Activated naive CD4-positive, alpha-beta T cell treated with anti-CD3 and anti-CD28 coated beads, Interleukin-2, amount 50 U/mL, for 24 hours (primary cell): ENCODE measurements at regions not wholly inside any gene's neighbourhood (a gene's known extent, or its start where the extent isn't known, plus 50 kb on each side); places are given as distances from the start of the nearest gene placed in this dataset.

Experiments
- H3K27ac Mint-ChIP-seq: one replicate; pipeline ENCODE4 v1.8.0; 2021; ENCODE audit warnings: mild to moderate bottlenecking, mixed read lengths
- H3K27me3 Mint-ChIP-seq: one replicate; pipeline ENCODE4 v1.8.0; 2021; ENCODE audit warnings: mixed read lengths
- H3K36me3 Mint-ChIP-seq: one replicate; pipeline ENCODE4 v1.8.0; 2021; ENCODE audit warnings: mixed read lengths
- H3K4me1 Mint-ChIP-seq: one replicate; pipeline ENCODE4 v1.8.0; 2021; ENCODE audit warnings: mixed read lengths
- H3K4me3 Mint-ChIP-seq: one replicate; pipeline ENCODE4 v1.8.0; 2021; ENCODE audit warnings: mild to moderate bottlenecking, mixed read lengths
- H3K9me3 Mint-ChIP-seq: one replicate; pipeline ENCODE4 v1.8.0; 2021; ENCODE audit warnings: mixed read lengths

DNA sequence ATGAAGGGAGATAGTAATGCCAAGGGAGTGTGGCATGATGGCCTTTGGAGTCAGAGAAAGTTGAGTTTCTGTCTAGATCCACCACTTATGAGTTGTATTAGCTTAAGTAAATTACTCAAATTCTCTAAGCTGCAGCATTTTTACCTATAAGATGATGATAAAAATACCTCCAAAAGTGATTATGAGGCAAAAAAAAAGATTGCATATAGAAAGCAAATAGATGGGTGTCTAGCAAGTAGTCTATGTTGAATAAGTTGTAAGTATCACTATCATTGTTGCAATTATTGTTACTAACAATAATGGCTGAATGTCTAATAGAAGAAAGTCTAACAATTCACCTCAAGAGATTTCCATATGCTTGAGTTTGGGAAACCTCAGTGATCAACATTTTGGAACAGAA, 959.2 kb upstream of the GJE1 start:
- H3K27ac Mint-ChIP-seq: no peak overlapping the region
- H3K36me3 Mint-ChIP-seq: no peaks in the 10 kb centered on the region
- H3K4me3 Mint-ChIP-seq: no peak overlapping the region
- H3K4me1 Mint-ChIP-seq: no peaks in the 10 kb centered on the region
- no peaks in the 10 kb centered on the region for H3K27me3 Mint-ChIP-seq
- no peaks in the 10 kb centered on the region for H3K9me3 Mint-ChIP-seq

DNA sequence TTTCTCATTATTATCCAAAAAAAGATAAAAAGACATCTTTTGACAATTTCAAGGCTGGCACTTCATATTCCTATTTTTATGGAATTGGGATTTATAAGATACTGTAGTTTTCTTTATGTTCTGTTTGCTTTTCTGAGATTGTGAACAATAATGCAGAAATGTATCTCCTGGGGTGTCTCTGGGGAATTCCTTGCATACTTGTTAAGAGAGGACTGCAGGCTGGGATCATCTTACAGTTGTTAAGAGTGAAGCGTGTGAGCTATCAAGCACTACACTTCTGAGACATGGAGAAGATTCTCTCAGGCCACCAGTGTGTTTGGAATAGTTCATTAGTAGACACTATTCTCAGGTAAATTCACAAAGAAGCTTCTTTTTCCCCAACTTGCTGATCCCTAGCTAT, 963.3 kb upstream of the GJE1 start:
- Mint-ChIP-seq H3K4me1 (no peaks in the 10 kb centered on the region), H3K36me3 (no peaks in the 10 kb centered on the region), H3K9me3 (no peaks in the 10 kb centered on the region), H3K4me3 (no peak overlapping the region), H3K27ac (no peak overlapping the region), H3K27me3 (no peaks in the 10 kb centered on the region)

DNA sequence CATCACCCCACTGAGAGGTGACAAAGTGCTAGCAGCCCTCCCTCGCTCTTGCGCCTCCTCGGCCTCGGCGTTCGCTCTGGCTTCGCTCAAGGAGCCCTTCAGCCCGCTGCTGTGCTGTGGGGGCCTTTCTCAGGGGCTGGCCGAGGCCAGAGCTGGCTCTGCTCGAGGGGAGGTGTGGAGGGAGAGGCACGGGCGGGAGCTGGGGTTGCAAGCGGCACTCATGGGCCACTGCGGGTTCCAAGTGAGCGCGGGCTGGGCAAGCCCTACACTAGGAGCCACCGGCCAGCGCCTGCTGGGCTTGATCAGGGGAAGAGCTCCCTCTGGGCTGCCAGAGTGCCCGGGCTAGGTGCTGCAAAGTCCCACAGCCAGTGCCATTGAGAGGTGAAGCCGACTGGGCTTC, 964.8 kb upstream of the GJE1 start:
- no peaks in the 10 kb centered on the region for H3K36me3 Mint-ChIP-seq
- H3K4me1 Mint-ChIP-seq: no peaks in the 10 kb centered on the region
- no peaks in the 10 kb centered on the region for H3K9me3 Mint-ChIP-seq
- no peak overlapping the region for H3K4me3 Mint-ChIP-seq
- H3K27ac Mint-ChIP-seq: no peak overlapping the region
- H3K27me3 Mint-ChIP-seq: no peaks in the 10 kb centered on the region

DNA sequence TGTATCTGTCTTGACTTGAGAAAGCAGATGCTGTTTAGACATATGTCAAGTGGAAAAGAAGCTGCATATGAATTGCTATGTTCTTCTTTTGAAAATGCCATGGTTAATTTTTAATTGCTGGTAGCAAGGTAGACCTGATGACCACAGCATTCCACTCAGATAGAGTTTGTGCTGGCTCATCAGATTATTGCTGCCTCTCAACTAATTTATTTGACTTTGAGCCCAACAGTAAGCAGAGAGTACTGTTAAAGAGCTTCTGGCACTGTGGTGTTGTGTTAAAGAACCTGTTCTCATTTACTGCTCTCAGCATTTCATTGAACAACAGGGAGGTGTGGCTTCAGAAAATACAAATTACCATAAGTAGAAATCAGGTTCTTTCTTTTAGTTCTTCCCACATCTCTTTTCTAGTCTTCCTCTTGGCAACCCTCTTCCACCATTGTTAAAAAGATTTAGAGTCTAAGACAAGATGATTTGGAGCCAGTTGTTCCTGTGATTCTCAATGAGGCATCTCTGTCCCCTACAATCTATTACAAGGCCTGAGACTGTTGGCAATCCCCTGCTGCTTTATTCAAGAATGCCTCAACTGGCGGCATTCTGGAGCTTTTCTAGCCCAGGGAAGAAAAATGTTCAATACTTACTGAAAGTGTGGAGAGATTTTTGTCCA, 967.6 kb upstream of the GJE1 start:
- Mint-ChIP-seq H3K4me3 (no peak overlapping the region), H3K36me3 (no peaks in the 10 kb centered on the region), H3K27ac (no peak overlapping the region), H3K4me1 (no peaks in the 10 kb centered on the region), H3K27me3 (no peaks in the 10 kb centered on the region), H3K9me3 (no peaks in the 10 kb centered on the region)

DNA sequence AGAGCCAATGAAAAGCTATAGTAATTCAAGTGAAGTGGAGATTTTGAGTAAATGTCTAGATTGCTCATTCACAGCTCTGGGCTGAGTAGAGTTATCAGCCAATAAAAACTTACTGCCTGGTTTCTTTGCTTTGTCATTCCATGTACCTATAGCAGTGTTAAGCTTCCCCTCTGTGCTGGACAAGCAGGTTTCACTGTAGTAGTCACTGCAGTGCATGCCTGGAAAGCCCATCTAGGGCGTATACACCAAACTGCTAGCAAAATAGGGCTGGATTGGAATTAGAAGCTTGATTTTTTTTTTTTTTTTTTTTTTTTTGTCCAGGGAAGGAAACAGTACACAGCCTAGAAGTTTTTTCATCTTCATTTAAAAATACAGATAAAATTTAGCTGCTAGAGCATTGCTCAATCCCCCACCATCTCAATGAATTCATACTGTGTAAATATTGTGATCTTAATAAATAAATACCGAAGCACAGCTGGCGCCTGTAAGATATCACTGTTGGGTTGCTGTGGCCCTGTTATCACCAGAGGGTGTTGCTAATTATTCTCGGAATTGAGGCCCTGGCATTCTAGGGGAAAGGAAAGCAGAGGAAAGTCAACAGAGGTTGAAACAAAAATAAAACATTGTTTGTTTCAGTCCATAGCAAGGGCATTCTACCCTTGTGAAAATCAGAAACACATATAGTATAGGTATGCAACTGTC, 968.5 kb upstream of the GJE1 start:
- Mint-ChIP-seq H3K27ac (no peak overlapping the region), H3K4me1 (no peaks in the 10 kb centered on the region), H3K9me3 (no peaks in the 10 kb centered on the region), H3K36me3 (no peaks in the 10 kb centered on the region), H3K4me3 (no peak overlapping the region), H3K27me3 (no peaks in the 10 kb centered on the region)

DNA sequence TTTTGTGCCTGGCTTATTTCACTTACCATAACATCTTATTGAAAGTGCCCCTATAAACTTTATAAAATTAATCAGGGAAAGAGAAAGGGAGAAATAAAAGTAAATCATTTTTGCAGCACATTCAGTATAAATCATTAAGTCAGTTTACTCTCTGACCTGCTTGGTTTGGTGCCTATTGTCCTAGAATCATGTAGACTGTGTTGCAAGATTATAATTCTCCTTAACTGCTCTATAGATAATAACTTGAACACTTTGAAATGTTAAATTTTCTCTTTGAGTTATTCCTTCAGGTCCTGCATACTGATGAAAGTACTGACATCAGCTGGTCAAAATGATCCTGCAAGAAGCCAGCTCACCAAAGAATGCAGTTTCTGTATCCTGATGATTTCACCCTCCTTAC, 969.6 kb upstream of the GJE1 start:
- Mint-ChIP-seq H3K4me1 (no peaks in the 10 kb centered on the region), H3K27me3 (no peaks in the 10 kb centered on the region), H3K36me3 (no peaks in the 10 kb centered on the region), H3K27ac (no peak overlapping the region), H3K4me3 (no peak overlapping the region), H3K9me3 (no peaks in the 10 kb centered on the region)

DNA sequence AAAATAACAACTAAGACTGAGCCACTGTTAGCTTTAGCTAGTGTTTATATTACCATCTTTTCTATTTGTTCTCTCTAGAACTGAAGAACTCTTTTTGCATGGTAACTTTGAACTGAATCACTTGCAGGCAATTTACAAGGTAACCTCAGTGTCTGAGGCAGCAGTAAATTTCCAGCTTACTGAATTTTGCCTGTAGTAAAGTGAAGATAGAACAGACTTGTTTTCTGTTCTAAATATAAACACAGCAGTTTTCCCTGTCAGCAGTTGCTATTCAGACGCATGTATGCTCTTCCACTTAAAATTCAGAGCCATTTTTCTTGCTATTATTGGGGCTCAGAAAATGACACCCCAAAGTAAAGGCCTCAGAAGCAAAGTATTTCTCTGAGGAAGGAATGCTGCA, 974.0 kb upstream of the GJE1 start:
- H3K27me3 Mint-ChIP-seq: no peaks in the 10 kb centered on the region
- H3K36me3 Mint-ChIP-seq: peaks cover 2% of the 10 kb centered on the region
- peaks cover 9% of the 10 kb centered on the region for H3K4me1 Mint-ChIP-seq
- H3K4me3 Mint-ChIP-seq: no peak overlapping the region
- no peaks in the 10 kb centered on the region for H3K9me3 Mint-ChIP-seq
- H3K27ac Mint-ChIP-seq: no peak overlapping the region

DNA sequence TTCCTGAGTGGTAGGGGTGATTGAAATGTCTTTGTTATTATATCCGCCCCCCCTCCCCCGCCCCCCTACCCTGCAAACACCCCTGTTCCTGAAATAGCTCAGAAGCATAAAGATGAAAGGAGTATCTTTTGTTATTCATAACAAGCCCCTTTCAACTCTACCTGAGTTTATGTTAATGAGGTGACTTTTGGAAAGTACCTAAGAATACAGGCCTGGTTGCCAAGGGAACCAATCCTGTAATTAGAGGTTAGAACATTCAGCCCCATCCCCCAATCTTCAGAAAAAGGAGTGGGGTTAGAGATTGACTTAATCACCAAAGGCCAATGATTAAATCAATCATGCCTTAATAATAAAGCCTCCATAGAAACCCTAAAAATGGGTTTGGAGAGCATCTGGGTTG, 979.2 kb upstream of the GJE1 start:
- H3K9me3 Mint-ChIP-seq: no peaks in the 10 kb centered on the region
- H3K27me3 Mint-ChIP-seq: no peaks in the 10 kb centered on the region
- peaks cover 30% of the 10 kb centered on the region for H3K4me1 Mint-ChIP-seq
- H3K4me3 Mint-ChIP-seq: peak overlapping the region; percentile 23
- H3K36me3 Mint-ChIP-seq: peaks cover 3% of the 10 kb centered on the region
- peak overlapping the region; percentile 63 for H3K27ac Mint-ChIP-seq

DNA sequence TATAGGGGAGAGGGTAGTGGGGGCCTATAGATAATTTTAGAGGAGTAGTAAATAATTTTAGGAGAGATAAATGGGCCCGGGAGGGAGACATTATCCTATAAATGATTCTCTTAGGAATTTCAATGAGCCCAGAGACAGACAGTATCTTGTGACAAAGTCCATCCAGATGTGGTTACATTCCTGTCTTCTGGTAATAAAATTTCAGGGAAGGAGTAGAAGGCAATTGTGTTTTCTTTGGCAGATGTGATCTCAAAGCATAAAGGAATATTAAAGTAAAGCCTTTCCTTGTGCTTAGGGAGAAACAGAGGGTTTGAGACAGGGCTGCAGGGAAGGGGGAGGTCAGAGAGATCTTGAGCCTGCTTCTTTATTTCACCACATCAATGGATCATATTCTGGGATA, 979.8 kb upstream of the GJE1 start:
- Mint-ChIP-seq H3K27me3 (no peaks in the 10 kb centered on the region), H3K36me3 (peaks cover 5% of the 10 kb centered on the region), H3K27ac (peak overlapping the region; percentile 36), H3K9me3 (no peaks in the 10 kb centered on the region), H3K4me3 (peak overlapping the region; percentile 5), H3K4me1 (peaks cover 30% of the 10 kb centered on the region)

DNA sequence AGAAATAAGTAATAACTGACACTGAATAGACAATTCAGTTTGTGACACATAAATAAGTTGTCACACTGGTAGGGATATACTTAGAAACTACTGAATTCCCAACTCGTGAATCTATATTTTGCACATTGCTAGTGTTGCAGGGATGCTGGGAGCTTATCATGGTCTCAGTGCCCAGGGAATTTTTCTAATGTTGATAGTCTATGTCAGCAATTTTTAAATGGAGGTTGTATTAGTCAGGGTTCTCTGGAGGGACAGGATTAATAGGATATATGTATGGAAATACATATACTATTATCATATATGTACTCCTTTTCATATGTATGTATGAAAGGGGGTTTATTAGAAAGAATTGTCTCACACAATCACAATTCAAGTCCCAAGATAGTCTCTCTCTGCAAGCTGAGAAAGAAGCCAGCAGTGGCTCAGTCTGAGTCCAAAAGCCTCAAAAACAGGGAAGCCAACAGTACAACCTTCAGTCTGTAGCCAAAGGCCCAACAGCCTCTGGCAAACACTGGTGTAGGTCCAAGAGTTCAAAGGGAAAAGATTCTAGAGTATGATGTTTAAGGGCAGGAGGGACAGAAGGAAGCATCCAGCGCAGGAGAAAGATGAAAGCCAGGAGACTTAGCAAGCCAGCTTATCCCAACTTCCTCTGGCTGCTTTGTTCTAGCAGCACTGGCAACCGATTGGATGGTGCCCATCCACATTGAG, 980.9 kb upstream of the GJE1 start:
- no peak overlapping the region for H3K4me3 Mint-ChIP-seq
- peak overlapping the region; percentile 84 for H3K27ac Mint-ChIP-seq
- peaks cover 5% of the 10 kb centered on the region for H3K36me3 Mint-ChIP-seq
- H3K9me3 Mint-ChIP-seq: no peaks in the 10 kb centered on the region
- no peaks in the 10 kb centered on the region for H3K27me3 Mint-ChIP-seq
- H3K4me1 Mint-ChIP-seq: peaks cover 30% of the 10 kb centered on the region

DNA sequence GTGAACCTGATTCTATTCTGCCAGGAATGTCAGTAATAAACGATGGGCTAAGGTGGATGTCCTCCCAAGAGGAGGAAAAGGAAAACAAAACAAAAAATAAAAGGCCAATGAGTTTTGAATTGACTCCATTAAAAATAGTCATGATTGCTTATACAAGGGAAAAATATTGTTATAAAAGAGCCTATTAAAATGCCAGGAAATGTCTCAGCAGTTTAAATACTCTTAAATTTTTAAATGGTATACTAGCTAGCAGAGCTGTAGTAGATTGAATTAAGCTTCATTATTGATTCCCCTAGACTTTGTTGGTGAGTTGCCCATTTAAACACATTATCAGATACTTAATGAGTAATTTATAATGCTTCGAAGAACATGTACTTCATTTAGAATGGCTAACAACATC, 990.9 kb upstream of the GJE1 start:
- no peaks in the 10 kb centered on the region for H3K9me3 Mint-ChIP-seq
- H3K4me1 Mint-ChIP-seq: no peaks in the 10 kb centered on the region
- H3K27me3 Mint-ChIP-seq: no peaks in the 10 kb centered on the region
- H3K27ac Mint-ChIP-seq: no peak overlapping the region
- H3K36me3 Mint-ChIP-seq: no peaks in the 10 kb centered on the region
- H3K4me3 Mint-ChIP-seq: no peak overlapping the region

DNA sequence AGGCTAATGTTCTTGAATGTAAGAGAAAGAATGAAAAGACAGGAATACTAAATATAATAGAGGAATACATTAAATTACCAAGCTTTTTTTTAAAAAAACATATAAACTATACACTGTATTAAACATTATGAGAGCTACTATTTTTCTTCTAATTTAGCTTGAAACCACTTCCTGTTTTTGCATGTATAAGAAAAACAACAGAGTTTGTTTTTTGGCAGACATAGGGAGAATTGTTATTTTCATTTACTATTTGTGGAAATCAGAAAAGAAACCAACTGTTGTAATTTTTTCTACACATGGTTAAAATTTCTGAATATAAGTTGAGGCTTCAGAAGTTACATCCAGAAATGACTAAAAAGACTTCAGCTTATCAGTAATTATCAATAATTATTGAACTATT, 991.8 kb upstream of the GJE1 start:
- no peaks in the 10 kb centered on the region for H3K4me1 Mint-ChIP-seq

DNA sequence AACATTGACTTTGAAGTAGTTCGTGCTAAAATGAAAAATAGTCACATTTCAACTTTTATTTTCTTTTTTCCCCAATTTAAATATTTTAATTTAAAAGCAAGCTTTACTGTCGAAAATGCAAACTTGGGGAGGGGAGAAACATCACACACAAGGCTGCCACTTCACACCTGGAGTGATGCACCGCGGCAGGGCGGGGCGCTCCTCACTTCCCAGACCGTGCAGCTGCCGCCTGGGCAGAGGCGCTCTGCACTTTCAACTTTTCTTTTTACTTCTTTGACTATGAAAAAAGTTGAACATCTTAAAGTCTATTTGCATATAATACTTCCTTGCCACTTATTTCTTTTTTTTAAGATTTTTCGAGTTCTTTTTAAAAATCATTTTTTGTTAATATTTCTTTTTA, 993.3 kb upstream of the GJE1 start:
- no peaks in the 10 kb centered on the region for H3K9me3 Mint-ChIP-seq
- H3K4me1 Mint-ChIP-seq: no peaks in the 10 kb centered on the region
- H3K27ac Mint-ChIP-seq: no peak overlapping the region
- no peak overlapping the region for H3K4me3 Mint-ChIP-seq
- H3K27me3 Mint-ChIP-seq: no peaks in the 10 kb centered on the region
- H3K36me3 Mint-ChIP-seq: no peaks in the 10 kb centered on the region

More for the DNA sequence above, 991.8 kb upstream of the GJE1 start:
- Mint-ChIP-seq H3K27ac (no peak overlapping the region), H3K36me3 (no peaks in the 10 kb centered on the region), H3K9me3 (no peaks in the 10 kb centered on the region), H3K4me3 (no peak overlapping the region), H3K27me3 (no peaks in the 10 kb centered on the region)

DNA sequence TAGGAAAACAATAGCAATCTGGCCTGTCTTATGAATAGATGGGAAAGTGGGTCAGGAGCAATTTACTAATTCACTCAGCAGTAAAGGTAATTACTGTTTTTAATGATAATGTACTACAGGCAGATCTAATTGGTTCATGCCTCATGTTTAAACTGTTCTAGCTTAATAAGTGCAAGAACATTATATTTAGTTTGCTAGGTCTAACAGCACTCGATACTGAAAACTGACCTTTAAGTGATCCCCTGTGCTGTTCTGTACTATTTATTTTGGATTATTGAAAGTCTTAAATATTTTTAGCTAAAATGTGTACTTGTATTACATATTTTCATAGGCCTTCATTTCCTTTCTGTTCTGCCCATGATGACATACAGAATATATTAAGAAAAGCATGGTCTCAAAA, 998.0 kb upstream of the GJE1 start:
- no peaks in the 10 kb centered on the region for H3K36me3 Mint-ChIP-seq
- H3K4me3 Mint-ChIP-seq: no peak overlapping the region
- H3K27ac Mint-ChIP-seq: no peak overlapping the region
- H3K9me3 Mint-ChIP-seq: no peaks in the 10 kb centered on the region
- no peaks in the 10 kb centered on the region for H3K4me1 Mint-ChIP-seq
- H3K27me3 Mint-ChIP-seq: no peaks in the 10 kb centered on the region

DNA sequence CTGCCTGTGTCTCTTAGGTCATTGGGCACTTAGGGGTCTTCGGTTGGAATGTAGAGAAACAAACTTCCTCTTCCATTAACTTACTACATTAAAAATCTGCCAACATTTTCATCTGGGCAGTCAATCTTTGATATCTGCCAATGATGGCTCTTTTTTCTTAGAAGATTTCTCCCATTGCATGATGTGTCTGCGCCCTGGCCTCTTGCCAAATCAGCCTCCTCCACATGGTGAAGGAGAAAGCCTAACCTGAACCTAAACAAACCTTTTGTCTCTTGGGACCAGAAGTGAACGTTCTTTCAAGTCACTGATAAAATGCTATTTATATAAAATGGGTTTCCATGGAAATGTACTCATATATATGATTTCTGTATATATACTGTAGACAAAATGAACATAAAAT, 998.9 kb upstream of the GJE1 start:
- Mint-ChIP-seq H3K4me3 (no peak overlapping the region), H3K27me3 (no peaks in the 10 kb centered on the region), H3K4me1 (no peaks in the 10 kb centered on the region), H3K27ac (no peak overlapping the region), H3K36me3 (no peaks in the 10 kb centered on the region), H3K9me3 (no peaks in the 10 kb centered on the region)

DNA sequence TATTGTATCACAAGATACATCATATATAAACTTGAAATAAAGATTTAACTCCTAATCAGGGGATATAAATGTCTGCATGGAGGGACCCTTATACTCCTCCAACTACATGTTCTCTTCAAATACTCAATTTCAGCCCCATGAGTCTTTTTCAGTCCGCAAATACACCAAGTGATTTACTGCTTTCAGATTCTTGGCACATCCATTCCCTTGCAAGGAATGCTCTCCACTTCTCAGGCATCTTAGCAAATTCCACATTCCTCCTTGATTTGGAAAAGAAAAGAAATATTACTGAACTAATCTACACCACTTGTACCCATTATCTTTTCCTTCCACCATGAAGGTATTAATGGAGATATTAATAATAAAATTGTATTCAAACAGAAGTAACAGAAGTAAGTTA, 999.4 kb upstream of the GJE1 start:
- Mint-ChIP-seq H3K36me3 (no peaks in the 10 kb centered on the region), H3K27me3 (no peaks in the 10 kb centered on the region), H3K27ac (no peak overlapping the region), H3K4me1 (no peaks in the 10 kb centered on the region), H3K9me3 (no peaks in the 10 kb centered on the region), H3K4me3 (no peak overlapping the region)
